ENCODE measurements at regions not wholly inside any gene's neighbourhood (a gene's known extent, or its start where the extent isn't known, plus 50 kb on each side); places are given as distances from the start of the nearest gene placed in this dataset.

DNA sequence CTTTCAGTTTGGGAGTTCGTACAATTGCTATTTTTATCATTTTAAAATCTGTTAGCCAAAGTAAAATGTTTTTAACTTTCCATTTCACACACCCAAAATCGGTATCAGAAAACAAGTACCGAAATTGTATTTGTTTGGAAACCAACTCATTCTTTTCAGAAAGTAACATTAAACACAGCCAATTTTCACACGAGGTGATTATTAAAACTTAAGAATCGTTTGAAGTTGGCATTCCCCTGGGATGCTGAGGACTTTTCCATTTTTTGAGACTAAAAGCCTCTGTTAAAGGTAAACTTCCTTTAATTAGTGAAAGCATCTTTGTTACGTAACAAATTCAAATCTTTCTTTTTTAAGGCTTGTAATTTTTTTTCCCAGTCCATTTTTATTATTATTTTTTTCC lies 623.0 kb downstream of the VRK1 start:
- TF ChIP-seq CTCF (tag by site-specific recombination; IDR thresholded peaks at IDR 0.05) (no peak), ZNF157 (tag by site-specific recombination; IDR thresholded peaks at IDR 0.05) (no peak), ZNF510 (tag by site-specific recombination; IDR thresholded peaks at IDR 0.05; ENCODE audit: insufficient replicate concordance) (no peak), BCL11A (tag by site-specific recombination; IDR thresholded peaks at IDR 0.05; ENCODE audit: low read depth) (no peak), SETDB1 (IDR thresholded peaks at IDR 0.05; ENCODE audit: insufficient read length, low read length) (no peak), ZSCAN5A (tag by site-specific recombination; IDR thresholded peaks at IDR 0.05) (no peak), KLF9 (tag by site-specific recombination; IDR thresholded peaks at IDR 0.05; ENCODE audit: low read depth) (no peak)
- TF ChIP-seq, protein P1, sequence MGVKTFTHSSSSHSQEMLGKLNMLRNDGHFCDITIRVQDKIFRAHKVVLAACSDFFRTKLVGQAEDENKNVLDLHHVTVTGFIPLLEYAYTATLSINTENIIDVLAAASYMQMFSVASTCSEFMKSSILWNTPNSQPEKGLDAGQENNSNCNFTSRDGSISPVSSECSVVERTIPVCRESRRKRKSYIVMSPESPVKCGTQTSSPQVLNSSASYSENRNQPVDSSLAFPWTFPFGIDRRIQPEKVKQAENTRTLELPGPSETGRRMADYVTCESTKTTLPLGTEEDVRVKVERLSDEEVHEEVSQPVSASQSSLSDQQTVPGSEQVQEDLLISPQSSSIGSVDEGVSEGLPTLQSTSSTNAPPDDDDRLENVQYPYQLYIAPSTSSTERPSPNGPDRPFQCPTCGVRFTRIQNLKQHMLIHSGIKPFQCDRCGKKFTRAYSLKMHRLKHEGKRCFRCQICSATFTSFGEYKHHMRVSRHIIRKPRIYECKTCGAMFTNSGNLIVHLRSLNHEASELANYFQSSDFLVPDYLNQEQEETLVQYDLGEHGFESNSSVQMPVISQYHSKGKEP (tag by site-specific recombination; IDR thresholded peaks at IDR 0.05) = no peak
